Glutamatergic neuron (in vitro differentiated cells): ENCODE measurements at regions not wholly inside any gene's neighbourhood (a gene's known extent, or its start where the extent isn't known, plus 50 kb on each side); places are given as distances from the start of the nearest gene placed in this dataset.

Experiments
- DNase-seq: peaks from one replicate; pipeline ENCODE4 v3.0.0; 2022
- H3K27ac Mint-ChIP-seq: one replicate; pipeline ENCODE4 v1.8.0; 2020; ENCODE audit warnings: mild to moderate bottlenecking, mixed read lengths, inconsistent platforms; ENCODE audit not compliant: unreplicated experiment
- H3K27me3 Mint-ChIP-seq: one replicate; pipeline ENCODE4 v1.8.0; 2020; ENCODE audit warnings: mild to moderate bottlenecking, moderate library complexity, mixed read lengths, inconsistent platforms; ENCODE audit not compliant: unreplicated experiment
- H3K36me3 Mint-ChIP-seq: one replicate; pipeline ENCODE4 v1.8.0; 2020; ENCODE audit warnings: mild to moderate bottlenecking, mixed read lengths, inconsistent platforms; ENCODE audit not compliant: unreplicated experiment
- H3K4me1 Mint-ChIP-seq: one replicate; pipeline ENCODE4 v1.8.0; 2020; ENCODE audit warnings: mild to moderate bottlenecking, low read depth, mixed read lengths, inconsistent platforms; ENCODE audit not compliant: unreplicated experiment
- H3K4me3 Mint-ChIP-seq: one replicate; pipeline ENCODE4 v1.8.0; 2020; ENCODE audit warnings: mild to moderate bottlenecking, mixed read lengths, inconsistent platforms; ENCODE audit not compliant: unreplicated experiment
- H3K9me3 Mint-ChIP-seq: one replicate; pipeline ENCODE4 v1.8.0; 2020; ENCODE audit warnings: mild to moderate bottlenecking, moderate library complexity, mixed read lengths, inconsistent platforms; ENCODE audit not compliant: unreplicated experiment
- CTCF ChIP-seq: fragments of 200-600 bp; sonication (generic); IDR thresholded peaks from one replicate; pipeline ENCODE4 v1.5.0; 2021; ENCODE audit not compliant: partially characterized antibody, unreplicated experiment

GRCh38 chr11:70508231-70508480, 109.8 kb downstream of the CTTN start:
- Mint-ChIP-seq H3K36me3 (peaks cover 12% of the 10 kb centered on the region), H3K27me3 (no peaks in the 10 kb centered on the region), H3K4me3 (no peak overlapping the region), H3K9me3 (peaks cover 10% of the 10 kb centered on the region), H3K27ac (no peak overlapping the region), H3K4me1 (peaks cover 23% of the 10 kb centered on the region)
- no peak for TF ChIP-seq CTCF
- no peak for DNase-seq

DNA sequence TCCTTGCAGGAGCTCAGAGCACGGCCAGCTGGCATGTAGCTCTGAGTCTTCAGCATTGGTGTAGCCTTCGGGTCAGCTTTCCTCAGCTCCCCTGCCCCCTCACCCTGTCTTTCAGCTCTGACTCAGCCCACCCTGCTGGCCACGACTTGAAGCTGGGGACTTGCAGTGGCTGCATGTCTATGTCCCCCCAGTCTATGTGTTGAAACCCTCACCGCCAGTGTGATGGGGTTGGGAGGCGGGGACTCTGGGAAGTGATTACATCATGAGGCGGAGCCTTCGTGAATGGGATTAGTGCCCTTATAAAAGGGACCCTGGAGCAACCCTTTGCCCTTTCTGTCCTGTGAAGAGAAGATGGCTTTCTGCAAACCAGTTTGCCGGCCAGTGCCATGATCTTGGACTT, 111.1 kb downstream of the CTTN start:
- DNase-seq = no peak
- no peaks in the 10 kb centered on the region for H3K27me3 Mint-ChIP-seq
- no peak overlapping the region for H3K27ac Mint-ChIP-seq

GRCh38 chr11:70510106-70510505, 111.8 kb downstream of the CTTN start:
- H3K27ac Mint-ChIP-seq = no peak overlapping the region
- H3K4me3 Mint-ChIP-seq = no peak overlapping the region
- no peak for DNase-seq
- peaks cover 17% of the 10 kb centered on the region for H3K36me3 Mint-ChIP-seq
- no peak for TF ChIP-seq CTCF
- H3K27me3 Mint-ChIP-seq = no peaks in the 10 kb centered on the region
- peaks cover 3% of the 10 kb centered on the region for H3K9me3 Mint-ChIP-seq
- peaks cover 6% of the 10 kb centered on the region for H3K4me1 Mint-ChIP-seq

More for the DNA sequence above, 111.1 kb downstream of the CTTN start:
- no peak overlapping the region for H3K4me3 Mint-ChIP-seq
- H3K36me3 Mint-ChIP-seq = peaks cover 15% of the 10 kb centered on the region
- no peak for TF ChIP-seq CTCF
- H3K4me1 Mint-ChIP-seq = peaks cover 12% of the 10 kb centered on the region
- H3K9me3 Mint-ChIP-seq = peaks cover 7% of the 10 kb centered on the region

DNA sequence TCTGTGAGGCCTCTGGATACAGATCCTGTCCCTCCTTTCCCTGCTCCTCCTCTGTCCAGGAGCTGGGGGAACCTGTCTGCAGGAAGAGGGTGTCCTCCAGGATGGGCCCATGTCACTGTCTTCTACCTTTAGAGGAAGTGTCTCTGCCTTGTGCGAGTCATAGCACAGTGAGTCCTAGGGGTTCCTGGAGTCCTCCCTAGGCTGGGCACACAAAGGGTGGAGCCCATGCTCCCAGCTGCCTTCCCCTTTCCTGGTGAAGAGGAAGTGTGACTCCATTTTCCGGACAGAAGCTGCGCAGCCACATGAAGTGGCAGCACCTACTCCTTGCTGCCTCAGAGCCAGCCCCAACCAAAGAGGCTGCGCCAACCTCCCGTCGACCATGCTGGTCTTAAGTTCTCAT, 112.2 kb downstream of the CTTN start:
- no peak overlapping the region for H3K27ac Mint-ChIP-seq
- no peaks in the 10 kb centered on the region for H3K27me3 Mint-ChIP-seq
- peaks cover 5% of the 10 kb centered on the region for H3K4me1 Mint-ChIP-seq
- no peak for TF ChIP-seq CTCF
- H3K9me3 Mint-ChIP-seq = peaks cover 3% of the 10 kb centered on the region
- H3K36me3 Mint-ChIP-seq = peaks cover 17% of the 10 kb centered on the region
- no peak for DNase-seq
- no peak overlapping the region for H3K4me3 Mint-ChIP-seq

GRCh38 chr11:70511345-70511744, 113.0 kb downstream of the CTTN start:
- no peak for DNase-seq
- H3K9me3 Mint-ChIP-seq = peaks cover 3% of the 10 kb centered on the region
- no peak overlapping the region for H3K27ac Mint-ChIP-seq
- peaks cover 22% of the 10 kb centered on the region for H3K36me3 Mint-ChIP-seq
- no peak overlapping the region for H3K4me3 Mint-ChIP-seq
- peaks cover 5% of the 10 kb centered on the region for H3K4me1 Mint-ChIP-seq
- H3K27me3 Mint-ChIP-seq = no peaks in the 10 kb centered on the region
- peak; percentile 63 for TF ChIP-seq CTCF
